ENCODE measurements at regions not wholly inside any gene's neighbourhood (a gene's known extent, or its start where the extent isn't known, plus 50 kb on each side); places are given as distances from the start of the nearest gene placed in this dataset.

DNA sequence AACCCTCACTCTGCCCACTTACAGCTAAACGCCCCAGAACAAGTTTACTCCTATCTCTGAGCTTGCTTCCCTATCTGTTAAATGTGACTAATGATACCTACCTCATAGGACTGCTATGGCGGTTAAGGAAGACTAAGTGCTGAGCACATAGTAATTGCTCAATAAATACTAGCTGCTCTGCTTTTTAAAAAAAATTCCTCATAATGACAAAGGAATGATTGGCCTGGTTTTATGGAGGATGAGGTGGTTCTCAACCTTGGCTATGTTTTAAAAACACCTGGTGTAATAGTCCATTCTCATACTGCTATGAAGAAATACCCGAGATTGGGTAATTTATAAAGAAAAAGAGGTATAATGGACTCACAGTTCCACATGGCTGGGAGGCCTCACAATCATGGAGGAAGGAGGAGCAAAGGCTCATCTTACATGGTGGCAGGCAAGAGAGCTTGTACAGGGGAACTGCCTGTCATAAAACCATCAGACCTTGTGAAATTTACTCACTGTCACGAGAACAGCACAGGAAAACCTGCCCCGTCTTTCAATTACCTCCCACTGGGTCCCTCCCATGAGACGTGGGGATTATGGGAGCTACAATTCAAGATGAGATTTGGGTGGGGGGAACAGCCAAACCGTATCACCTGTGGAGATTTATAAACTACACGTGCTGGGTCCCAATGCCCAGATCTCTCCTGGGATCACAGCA lies 127.2 kb upstream of the SYT13 start:
- intact Hi-C loops (cut with micrococcal nuclease; ENCODE audit: unreplicated experiment), result no loop called here
- ATAC-seq (no peak), DNase-seq (ENCODE audit: low read depth, low spot score) (no peak)
- ChIA-PET POLR2A (no interaction called here), CTCF (no interaction called here)
- no peak overlapping the region for H3K27ac ChIP-seq (ENCODE audit: low read length)
- no peaks in the 10 kb centered on the region for H3K4me1 ChIP-seq (ENCODE audit: control insufficient read depth, insufficient read depth, low read length)
- no TSS peak for BruUV-seq (replicated peaks)
- H3K27me3 ChIP-seq (ENCODE audit: control insufficient read depth, insufficient read depth, low read length), result peaks cover 6% of the 10 kb centered on the region; the same call in 1 of the 2 replicates
- no peak overlapping the region for H3K4me3 ChIP-seq (ENCODE audit: low read depth in 2 of 2, low read length in 2 of 2)
- H3K36me3 ChIP-seq (ENCODE audit: control insufficient read depth, insufficient read depth, low read length), result no peaks in the 10 kb centered on the region
- no peaks in the 10 kb centered on the region for H3K9me3 ChIP-seq (ENCODE audit: control insufficient read depth, insufficient read depth, low read depth, low read length)
- TF ChIP-seq SIN3A (IDR thresholded peaks at IDR 0.05; ENCODE audit: borderline replicate concordance, insufficient read depth, low read depth, low read length), result no peak
- no peak for TF ChIP-seq TCF7L2 (IDR thresholded peaks at IDR 0.05; ENCODE audit: low read depth, low read length)
- no peak for TF ChIP-seq POLR2AphosphoS5 (IDR thresholded peaks at IDR 0.05; ENCODE audit: low read depth, low read length)
- TF ChIP-seq, protein P1, sequence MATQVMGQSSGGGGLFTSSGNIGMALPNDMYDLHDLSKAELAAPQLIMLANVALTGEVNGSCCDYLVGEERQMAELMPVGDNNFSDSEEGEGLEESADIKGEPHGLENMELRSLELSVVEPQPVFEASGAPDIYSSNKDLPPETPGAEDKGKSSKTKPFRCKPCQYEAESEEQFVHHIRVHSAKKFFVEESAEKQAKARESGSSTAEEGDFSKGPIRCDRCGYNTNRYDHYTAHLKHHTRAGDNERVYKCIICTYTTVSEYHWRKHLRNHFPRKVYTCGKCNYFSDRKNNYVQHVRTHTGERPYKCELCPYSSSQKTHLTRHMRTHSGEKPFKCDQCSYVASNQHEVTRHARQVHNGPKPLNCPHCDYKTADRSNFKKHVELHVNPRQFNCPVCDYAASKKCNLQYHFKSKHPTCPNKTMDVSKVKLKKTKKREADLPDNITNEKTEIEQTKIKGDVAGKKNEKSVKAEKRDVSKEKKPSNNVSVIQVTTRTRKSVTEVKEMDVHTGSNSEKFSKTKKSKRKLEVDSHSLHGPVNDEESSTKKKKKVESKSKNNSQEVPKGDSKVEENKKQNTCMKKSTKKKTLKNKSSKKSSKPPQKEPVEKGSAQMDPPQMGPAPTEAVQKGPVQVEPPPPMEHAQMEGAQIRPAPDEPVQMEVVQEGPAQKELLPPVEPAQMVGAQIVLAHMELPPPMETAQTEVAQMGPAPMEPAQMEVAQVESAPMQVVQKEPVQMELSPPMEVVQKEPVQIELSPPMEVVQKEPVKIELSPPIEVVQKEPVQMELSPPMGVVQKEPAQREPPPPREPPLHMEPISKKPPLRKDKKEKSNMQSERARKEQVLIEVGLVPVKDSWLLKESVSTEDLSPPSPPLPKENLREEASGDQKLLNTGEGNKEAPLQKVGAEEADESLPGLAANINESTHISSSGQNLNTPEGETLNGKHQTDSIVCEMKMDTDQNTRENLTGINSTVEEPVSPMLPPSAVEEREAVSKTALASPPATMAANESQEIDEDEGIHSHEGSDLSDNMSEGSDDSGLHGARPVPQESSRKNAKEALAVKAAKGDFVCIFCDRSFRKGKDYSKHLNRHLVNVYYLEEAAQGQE (IDR thresholded peaks at IDR 0.05; ENCODE audit: insufficient read depth in 1 of 2, low read depth in 2 of 2, low read length in 1 of 2), result no peak
- TF ChIP-seq, protein P2, sequence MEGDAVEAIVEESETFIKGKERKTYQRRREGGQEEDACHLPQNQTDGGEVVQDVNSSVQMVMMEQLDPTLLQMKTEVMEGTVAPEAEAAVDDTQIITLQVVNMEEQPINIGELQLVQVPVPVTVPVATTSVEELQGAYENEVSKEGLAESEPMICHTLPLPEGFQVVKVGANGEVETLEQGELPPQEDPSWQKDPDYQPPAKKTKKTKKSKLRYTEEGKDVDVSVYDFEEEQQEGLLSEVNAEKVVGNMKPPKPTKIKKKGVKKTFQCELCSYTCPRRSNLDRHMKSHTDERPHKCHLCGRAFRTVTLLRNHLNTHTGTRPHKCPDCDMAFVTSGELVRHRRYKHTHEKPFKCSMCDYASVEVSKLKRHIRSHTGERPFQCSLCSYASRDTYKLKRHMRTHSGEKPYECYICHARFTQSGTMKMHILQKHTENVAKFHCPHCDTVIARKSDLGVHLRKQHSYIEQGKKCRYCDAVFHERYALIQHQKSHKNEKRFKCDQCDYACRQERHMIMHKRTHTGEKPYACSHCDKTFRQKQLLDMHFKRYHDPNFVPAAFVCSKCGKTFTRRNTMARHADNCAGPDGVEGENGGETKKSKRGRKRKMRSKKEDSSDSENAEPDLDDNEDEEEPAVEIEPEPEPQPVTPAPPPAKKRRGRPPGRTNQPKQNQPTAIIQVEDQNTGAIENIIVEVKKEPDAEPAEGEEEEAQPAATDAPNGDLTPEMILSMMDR (IDR thresholded peaks at IDR 0.05), result no peak
- in situ Hi-C loops (cut with HindIII; ENCODE audit: low pct_unique_long_range_greater_than_20kb, low sequenced_read_pairs), result no loop called here

DNA sequence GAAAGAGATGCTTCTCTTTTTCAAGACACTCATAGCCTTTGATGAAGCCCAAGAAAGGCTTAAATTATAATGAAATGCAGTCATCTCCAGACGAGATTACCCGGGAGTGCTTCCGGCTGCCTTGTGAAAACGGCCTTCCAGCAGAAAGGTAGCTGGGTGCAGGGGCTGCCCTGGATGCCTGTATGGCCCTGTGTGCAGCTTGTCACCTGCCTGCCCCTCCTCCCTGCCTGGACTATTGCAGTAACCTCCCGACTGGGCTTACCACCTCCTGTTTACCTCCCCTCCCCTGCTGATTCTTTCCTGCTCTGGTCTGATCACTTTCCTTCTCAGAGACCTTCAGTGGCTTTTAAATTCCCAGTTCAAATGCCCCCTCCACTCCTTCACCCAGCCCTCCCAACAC lies 126.4 kb upstream of the SYT13 start:
- in situ Hi-C loops (cut with HindIII; ENCODE audit: low pct_unique_long_range_greater_than_20kb, low sequenced_read_pairs), result no loop called here
- ATAC-seq (no peak), DNase-seq (ENCODE audit: low read depth, low spot score) (no peak)
- BruUV-seq (replicated peaks), result no TSS peak
- Histone ChIP-seq H3K9me3 (ENCODE audit: control insufficient read depth, insufficient read depth, low read depth, low read length) (no peaks in the 10 kb centered on the region), H3K27me3 (ENCODE audit: control insufficient read depth, insufficient read depth, low read length) (peaks cover 10% of the 10 kb centered on the region), H3K4me3 (ENCODE audit: low read depth in 2 of 2, low read length in 2 of 2) (no peak overlapping the region), H3K4me1 (ENCODE audit: control insufficient read depth, insufficient read depth, low read length) (no peaks in the 10 kb centered on the region), H3K27ac (ENCODE audit: low read length) (no peak overlapping the region), H3K36me3 (ENCODE audit: control insufficient read depth, insufficient read depth, low read length) (no peaks in the 10 kb centered on the region)
- CTCF ChIA-PET, result no interaction called here
- TF ChIP-seq, protein P2 (IDR thresholded peaks at IDR 0.05), result no peak
- no peak for TF ChIP-seq SIN3A (IDR thresholded peaks at IDR 0.05; ENCODE audit: borderline replicate concordance, insufficient read depth, low read depth, low read length)
- no peak for TF ChIP-seq TCF7L2 (IDR thresholded peaks at IDR 0.05; ENCODE audit: low read depth, low read length)
- TF ChIP-seq, protein P1 (IDR thresholded peaks at IDR 0.05; ENCODE audit: insufficient read depth in 1 of 2, low read depth in 2 of 2, low read length in 1 of 2), result no peak
- no peak for TF ChIP-seq POLR2AphosphoS5 (IDR thresholded peaks at IDR 0.05; ENCODE audit: low read depth, low read length)
- POLR2A ChIA-PET, result no interaction called here
- intact Hi-C loops (cut with micrococcal nuclease; ENCODE audit: unreplicated experiment), result no loop called here

Measured in Panc1 (cell line).